Stimulated activated CD8-positive, alpha-beta memory T cell treated with anti-CD3 and anti-CD28 coated beads, Interleukin-4, amount 100 ng/mL, for 4 hours (primary cell): ENCODE measurements at regions not wholly inside any gene's neighbourhood (a gene's known extent, or its start where the extent isn't known, plus 50 kb on each side); places are given as distances from the start of the nearest gene placed in this dataset.

Experiments
- DNase-seq, 2 donors: peaks; one replicate each; pipeline ENCODE4 v3.0.0-alpha.2; 2020; ENCODE audit warnings: low read depth in 2 of 2, low spot score in 1 of 2

DNA sequence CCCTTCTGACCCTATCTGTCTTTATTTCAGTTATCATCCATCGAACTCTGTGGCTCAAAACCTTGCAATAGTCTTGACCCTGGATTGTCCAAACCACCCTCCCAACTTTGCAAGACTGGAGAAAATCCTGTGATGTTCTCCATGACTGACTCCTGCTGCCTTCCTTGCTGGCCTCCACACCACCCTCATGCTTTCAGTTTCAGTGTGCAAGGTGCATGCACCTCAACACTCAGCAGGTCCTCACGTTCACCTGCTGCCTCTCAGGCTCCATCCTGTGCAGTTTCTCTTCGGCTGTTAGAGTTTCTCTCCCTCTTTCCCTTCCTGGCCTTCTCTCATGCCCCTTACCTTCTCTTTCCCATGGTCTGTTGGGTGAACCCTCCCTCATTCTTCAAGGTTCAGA, 59.4 kb upstream of the ASIC2 start:
- no peak for DNase-seq

DNA sequence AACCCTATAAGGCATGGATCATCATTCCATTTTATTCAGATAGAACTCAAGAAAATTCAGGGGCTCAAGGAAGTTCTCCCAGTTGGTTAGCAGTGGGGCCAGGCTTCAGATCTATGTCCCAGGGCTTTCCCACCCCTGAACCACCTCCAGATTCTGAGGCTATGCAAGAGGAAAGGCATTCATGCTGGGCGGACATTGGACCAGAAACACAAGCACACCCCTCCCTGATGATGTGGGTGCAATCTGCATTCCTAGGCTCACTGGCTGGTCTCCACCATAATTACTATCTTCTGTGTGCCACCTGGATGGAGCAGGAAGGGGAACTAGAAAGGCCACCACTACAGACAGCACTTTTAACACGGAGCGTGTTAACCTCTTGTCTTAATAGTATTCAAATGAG, 63.2 kb upstream of the ASIC2 start:
- no peak for DNase-seq

DNA sequence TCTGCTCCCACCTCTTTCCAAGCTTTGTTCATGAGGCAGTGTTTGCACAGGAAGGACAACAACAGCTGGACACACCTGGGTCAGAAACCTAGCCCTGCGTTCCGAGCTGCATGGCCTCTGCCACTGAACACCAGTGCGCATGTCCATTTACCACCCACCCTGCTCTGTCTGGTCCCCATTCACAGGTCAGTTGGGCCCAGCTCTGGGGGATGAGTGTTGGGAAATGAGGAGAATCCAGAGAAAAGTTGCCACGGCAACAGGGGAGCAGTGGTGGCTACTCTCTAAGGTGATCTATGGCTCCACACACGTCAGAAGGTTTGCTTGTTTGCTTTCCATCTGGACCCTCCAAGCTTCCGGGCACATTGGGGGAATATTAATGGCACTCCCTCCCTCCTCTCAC, 70.4 kb upstream of the ASIC2 start:
- DNase-seq = no peak

- no peak for DNase-seq
These were observed 73.9 kb upstream of the ASIC2 start for GRCh38 chr17:33366960-33367359.

GRCh38 chr17:33369149-33369548, 76.1 kb upstream of the ASIC2 start:
- DNase-seq = no peak

DNA sequence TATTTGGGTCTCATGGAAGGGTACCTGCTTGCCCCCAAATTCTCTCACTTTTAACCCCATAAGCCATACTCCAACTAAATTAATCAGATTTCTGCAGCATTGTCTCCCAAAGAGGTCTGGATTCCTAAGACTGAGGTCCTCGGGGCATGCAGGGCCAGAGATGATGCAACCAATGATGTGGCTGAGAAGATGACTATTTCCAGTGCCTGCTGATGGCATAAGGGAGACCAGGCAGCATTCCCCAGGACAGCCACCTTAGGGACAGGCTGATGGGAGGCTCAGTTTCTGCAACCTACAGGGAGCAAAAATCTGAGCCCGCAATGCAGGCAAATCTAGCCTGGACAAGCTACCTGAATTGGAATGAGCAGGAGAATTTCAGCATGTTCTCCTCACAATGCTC, 76.8 kb upstream of the ASIC2 start:
- DNase-seq = no peak

DNA sequence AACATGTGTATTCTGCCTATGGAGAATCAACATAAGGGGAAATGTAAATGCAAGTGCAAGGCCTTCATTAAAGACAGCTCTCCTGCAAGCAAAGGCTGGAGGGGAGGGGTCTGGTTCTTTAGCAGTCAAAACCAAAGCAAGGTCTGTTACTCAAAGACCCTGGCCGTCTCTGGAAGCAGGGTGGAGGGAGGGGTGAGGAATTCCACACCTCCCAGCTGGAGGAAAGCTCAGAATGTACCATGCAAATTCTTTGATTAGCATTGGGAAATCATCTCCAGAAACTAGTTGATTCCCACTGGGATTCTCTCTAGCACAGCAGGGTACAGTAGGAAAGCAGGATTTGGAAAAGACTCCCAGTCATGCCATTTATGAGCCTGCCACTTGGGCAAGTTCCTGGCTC, 77.3 kb upstream of the ASIC2 start:
- DNase-seq = no peak

GRCh38 chr17:33371377-33371776, 78.3 kb upstream of the ASIC2 start:
- DNase-seq = no peak

- DNase-seq = no peak
These were observed 80.2 kb upstream of the ASIC2 start for GRCh38 chr17:33373273-33373672.

DNA sequence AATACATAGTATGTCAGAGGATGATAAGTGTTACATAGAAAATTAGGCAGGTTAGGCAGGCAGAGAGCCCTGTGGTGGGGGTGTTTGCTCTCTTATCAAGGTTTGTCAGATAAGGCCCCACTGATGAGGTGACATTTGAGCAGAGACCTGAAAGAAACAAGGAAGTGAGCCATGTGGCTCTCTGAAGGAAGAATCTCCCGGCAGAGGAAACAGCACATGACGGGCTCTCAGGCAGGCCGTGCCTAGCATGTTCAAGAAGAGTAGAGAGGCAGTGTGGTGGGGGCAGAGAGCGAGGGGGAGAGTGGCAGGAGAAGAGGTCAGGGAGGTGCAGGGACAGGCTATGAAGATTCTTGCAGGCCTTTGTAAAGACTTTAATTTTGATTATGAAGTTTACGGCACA, 82.0 kb upstream of the ASIC2 start:
- no peak for DNase-seq

GRCh38 chr17:33375783-33376182, 82.7 kb upstream of the ASIC2 start:
- DNase-seq = no peak

DNA sequence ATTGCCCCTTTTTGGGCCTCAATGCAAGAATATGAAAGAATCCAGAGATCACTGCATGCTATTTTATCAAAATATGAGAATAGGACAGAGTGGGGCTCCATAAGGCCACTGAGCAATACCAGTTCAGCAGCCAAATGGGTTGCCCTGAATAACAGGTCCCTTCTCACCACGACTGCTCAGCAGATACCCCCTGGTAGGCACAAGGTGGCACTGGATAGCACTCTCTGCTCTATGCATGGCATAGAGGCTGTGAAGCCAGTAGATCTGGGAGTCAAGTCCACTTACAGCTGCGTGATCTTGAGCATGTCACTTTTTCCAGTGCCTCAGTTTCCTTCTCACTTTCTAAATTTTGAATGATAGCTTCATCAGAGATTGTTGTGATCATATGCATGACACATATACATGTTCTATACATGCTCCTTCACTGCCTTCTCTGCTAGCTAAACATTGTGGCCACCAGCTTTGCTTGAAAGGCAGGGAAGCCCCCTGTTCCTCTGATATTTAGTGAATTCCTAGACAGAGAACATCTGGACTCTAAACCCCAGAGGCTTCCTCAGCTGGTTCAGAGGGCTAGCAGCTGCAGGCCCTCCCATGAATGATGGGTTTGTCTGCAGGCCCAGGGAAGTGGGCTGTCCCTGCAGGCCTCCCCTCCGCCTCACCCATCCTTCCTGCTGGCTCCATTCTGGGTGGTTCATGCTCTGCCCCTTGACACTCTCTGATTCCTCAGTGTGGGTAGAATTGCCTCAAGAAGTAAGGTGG, 84.9 kb upstream of the ASIC2 start:
- DNase-seq = no peak

DNA sequence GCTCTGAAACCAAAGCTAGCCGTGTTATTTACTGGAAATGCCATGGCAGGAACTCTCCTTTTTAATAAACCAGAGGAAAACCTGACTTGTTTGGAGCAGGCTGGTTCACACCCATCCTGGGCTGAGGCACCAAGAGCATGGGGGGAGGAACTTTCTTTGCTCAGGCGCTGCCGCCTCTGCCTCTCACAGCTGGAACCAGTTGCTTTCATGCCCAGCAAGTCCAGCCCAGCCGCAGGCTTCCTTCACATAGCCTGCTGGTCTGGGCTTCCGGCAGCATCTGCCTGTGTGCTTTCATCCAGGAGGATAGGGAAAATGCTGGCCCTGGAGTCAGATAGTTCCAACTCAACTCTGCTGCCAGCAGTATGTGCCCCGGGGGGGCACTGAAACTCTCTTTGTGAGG, 88.1 kb upstream of the ASIC2 start:
- no peak for DNase-seq

GRCh38 chr17:33383488-33384023, 90.5 kb upstream of the ASIC2 start:
- no peak for DNase-seq

DNA sequence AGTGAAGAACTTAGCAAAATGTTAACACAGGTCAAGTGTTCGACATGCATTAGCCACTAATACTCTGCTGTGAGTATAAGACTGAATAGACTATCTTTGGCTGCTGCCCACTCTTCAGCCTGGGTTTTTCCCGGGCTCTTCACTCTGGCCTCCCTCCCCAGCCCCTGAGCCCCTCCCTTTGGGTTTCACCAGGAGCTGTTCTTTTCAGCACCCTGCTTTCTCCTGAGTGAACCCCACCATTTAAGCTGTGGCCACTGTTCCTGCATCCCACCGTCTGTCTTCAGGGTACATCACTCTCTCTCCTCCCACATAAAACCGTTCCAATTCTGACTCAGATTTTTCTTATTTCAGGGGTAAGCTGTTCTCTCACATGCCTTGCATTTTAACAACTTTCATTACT, 92.0 kb upstream of the ASIC2 start:
- no peak for DNase-seq

- DNase-seq = no peak
These were observed 92.6 kb upstream of the ASIC2 start for GRCh38 chr17:33385713-33386112.

DNA sequence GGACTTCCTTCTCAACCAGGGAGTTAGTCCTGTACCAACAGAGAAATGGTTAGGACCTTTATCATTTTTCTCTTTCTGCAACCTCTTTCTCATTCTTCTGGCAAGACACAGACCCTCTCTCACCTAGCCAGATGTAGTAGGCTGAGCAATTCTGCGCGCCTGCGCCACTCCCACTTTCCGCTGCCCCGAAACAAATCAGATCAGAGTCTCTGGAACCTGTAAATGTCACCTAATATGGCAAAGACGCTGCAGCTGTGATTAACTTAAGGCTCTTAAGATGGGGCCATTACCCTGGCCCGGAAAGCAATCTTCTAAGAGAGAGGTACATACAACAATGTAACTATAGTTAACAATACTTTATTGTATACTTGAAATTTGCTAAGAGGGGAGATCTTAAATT, 94.3 kb upstream of the ASIC2 start:
- DNase-seq = no peak

DNA sequence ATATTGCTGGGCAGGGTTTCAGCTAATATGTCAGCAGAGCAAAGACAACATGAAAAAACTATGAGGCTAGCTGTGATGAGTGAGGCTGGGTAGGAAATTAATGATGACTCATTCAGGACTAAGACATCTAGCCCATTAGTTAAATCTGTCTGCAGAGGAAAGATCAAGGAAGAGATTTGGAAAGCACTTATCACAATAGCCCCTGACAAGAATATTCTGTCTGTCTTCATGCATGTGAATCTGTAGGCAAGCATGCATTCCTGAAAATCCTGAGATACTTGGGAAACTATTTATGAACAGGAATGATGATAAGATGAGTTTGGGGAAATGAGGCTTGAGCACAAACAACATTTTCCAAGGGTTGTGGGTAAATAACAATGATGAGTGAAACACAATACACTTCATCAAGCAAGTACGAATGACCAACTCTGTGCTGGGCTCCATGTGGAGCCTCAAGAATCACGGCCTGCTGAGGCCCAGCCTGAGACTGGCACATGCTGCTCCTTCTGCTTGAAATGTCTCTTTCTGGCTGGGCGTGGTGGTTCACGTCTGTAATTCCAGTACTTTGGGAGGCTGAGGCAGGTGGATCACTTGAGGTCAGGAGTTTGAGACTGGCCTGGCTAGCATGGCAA, 96.5 kb upstream of the ASIC2 start:
- DNase-seq = no peak

DNA sequence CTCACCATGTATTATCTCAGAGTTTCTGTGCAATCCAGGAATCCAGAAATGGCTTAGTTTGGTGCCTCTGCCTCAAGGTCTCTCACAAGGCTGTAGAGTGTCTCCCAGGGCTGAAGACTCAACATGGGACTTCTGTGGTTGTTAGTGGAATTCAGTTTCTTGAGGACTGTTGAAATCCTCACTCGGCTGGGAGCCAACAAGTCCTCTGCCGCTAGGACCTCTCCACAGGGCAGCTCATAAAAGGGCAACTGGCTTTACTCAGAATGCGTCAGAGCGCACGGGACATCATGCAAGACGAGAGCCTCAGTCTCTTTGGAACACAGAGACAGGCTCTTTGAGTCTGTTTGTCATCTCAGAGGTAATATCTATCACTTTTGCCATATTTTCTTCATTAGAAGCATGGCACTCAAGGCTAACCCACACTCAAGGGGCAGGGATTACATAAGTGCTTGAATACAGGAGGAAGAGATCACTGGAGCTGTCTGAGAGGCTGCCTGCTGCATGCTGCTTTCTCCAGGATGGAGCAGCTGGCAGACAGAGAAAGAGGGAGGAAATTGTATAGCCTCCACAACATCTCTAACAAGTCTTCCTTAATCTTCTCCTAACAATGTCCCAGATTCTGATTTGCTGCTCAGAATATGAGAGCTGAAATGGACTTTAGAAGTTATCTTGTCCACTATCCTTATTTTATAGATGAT, 97.5 kb upstream of the ASIC2 start:
- no peak for DNase-seq

DNA sequence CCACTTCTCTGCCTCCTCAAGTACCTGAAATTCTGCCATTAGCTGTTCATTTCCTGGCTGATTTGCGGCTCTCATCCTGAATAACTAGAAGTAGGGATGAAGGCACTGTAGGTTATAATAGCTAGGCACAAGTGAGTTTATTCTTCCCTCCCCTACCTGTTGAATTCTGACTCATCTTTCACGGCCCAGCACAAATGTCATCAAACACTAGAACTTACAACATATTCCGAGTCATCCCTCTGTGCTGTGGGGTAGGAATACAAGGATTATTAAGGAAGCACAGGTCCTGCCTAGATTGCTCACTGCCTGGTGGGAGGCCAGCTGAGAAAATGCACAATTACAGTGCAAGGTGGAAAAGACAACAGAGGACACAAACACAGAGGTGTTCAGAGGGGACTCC, 103.7 kb upstream of the ASIC2 start:
- DNase-seq = no peak

DNA sequence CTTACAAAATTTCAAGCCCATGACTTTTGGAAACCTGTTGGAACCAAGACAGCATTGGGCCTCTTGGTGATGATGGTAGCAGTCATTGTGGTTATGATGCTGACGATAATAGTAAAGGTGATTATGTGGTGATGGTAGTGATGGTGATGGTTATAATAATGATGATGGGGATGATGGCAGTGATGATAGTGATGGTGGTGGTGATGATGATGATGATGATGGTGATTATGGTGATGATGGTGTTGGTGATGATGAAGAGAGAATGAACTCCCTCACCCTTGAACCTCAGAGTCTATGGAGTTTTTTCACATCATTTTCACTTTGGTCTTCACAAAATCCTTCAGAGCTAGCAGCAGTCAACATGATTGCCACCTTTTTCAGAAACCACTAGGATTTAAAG, 105.3 kb upstream of the ASIC2 start:
- no peak for DNase-seq

GRCh38 chr17:33401249-33401648, 108.2 kb upstream of the ASIC2 start:
- DNase-seq = no peak
